PC-3 (cell line): ENCODE measurements at regions not wholly inside any gene's neighbourhood (a gene's known extent, or its start where the extent isn't known, plus 50 kb on each side); places are given as distances from the start of the nearest gene placed in this dataset.

Source experiments
- CTCF ChIP-seq: fragments of 300-600 bp; sonication (generic); conservative IDR thresholded peaks from 2 replicates; pipeline ENCODE4 v1.5.1; 2017; ENCODE audit warnings: antibody characterized with exemption, low read depth, mild to moderate bottlenecking, low read length
- EZH2 ChIP-seq: fragments of 300-600 bp; sonication (generic); IDR thresholded peaks from one replicate; pipeline ENCODE4 v1.6.1; 2017; ENCODE audit warnings: antibody characterized with exemption, mild to moderate bottlenecking, low read length; ENCODE audit not compliant: unreplicated experiment

- no peak for TF ChIP-seq CTCF
- no peak for TF ChIP-seq EZH2
Measured at GRCh38 chr2:7450188-7450832, 533.1 kb downstream of the RNF144A start.
